Esophagus squamous epithelium (tissue), 4 donors: ENCODE measurements at regions not wholly inside any gene's neighbourhood (a gene's known extent, or its start where the extent isn't known, plus 50 kb on each side); places are given as distances from the start of the nearest gene placed in this dataset.

Experiments used
- CTCF ChIP-seq, 6 experiments: fragments of 450-650 bp in 4 of 6; fragments of 200-600 bp in 2 of 6; sonication (generic) in 2 of 6; IDR thresholded peaks; one replicate each; pipeline ENCODE4 v1.5.1; 2016 to 2019; ENCODE audit warnings: antibody characterized with exemption in 6 of 6, mild to moderate bottlenecking in 4 of 6, moderate library complexity in 4 of 6
- POLR2A ChIP-seq, 4 donors: fragments of 450-650 bp; IDR thresholded peaks; one replicate each; pipeline ENCODE4 v1.6.1; 2017; ENCODE audit warnings: antibody characterized with exemption in 4 of 4, mild to moderate bottlenecking in 4 of 4, moderate library complexity in 3 of 4

- TF ChIP-seq POLR2A (IDR thresholded peaks at IDR 0.05) (no peak), CTCF (IDR thresholded peaks at IDR 0.05) (no peak)
Observed at GRCh38 chr5:82971901-82972300, 105.3 kb downstream of the TMEM167A start.
